Neural progenitor cell (in vitro differentiated cells): ENCODE measurements at regions not wholly inside any gene's neighbourhood (a gene's known extent, or its start where the extent isn't known, plus 50 kb on each side); places are given as distances from the start of the nearest gene placed in this dataset.

Experiments used
- CTCF ChIP-seq: fragments of 200-600 bp; sonication (generic); IDR thresholded peaks from 2 replicates; pipeline ENCODE4 v1.5.1; 2017; ENCODE audit warnings: antibody characterized with exemption, mild to moderate bottlenecking
- EZH2 ChIP-seq: fragments of 200-600 bp; sonication (generic); IDR thresholded peaks from 2 replicates; pipeline ENCODE4 v1.6.1; 2017; ENCODE audit warnings: antibody characterized with exemption, mild to moderate bottlenecking, moderate library complexity
- EZH2phosphoT487 ChIP-seq: fragments of 200-600 bp; sonication (generic); IDR thresholded peaks from 2 replicates; pipeline ENCODE4 v1.6.1; 2017; ENCODE audit warnings: antibody characterized with exemption

DNA sequence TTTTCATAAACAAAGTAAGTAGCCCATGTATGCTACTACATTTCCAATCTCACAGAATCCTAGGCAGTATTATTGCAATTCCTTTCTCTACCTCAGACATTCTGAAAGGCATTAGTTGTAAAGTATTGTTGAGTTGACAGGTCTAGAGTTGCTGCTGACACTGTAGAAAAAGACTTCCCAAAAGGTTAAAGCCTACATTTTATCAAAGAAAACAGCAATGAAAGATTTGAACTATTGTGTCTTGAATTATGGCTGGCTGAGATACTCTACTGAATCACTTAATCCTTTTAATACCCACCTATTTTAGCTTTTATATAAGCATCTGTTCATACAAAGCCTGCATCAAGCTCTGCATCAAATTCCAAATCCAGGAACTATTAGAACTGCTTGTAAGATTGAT lies 1082.0 kb downstream of the OLFM4 start:
- TF ChIP-seq CTCF (no peak), EZH2 (no peak), EZH2phosphoT487 (no peak)
